Activated CD8-positive, alpha-beta memory T cell treated with anti-CD3 and anti-CD28 coated beads, Interleukin-2, amount 50 U/mL, for 24 hours (primary cell): ENCODE measurements at regions not wholly inside any gene's neighbourhood (a gene's known extent, or its start where the extent isn't known, plus 50 kb on each side); places are given as distances from the start of the nearest gene placed in this dataset.
"Not testable (repeated sequence)": the region's sequence is repeated elsewhere in the genome, so short reads cannot be mapped to it uniquely, and the experiment has no call there.

Experiments used
- DNase-seq: peaks from one replicate; pipeline ENCODE4 v3.0.0-alpha.2; 2020; ENCODE audit errors: extremely low read depth

- no peak for DNase-seq
Observed at GRCh38 chr5:52255308-52255707, 532.4 kb upstream of the ITGA1 start.

- DNase-seq: no peak
Observed at GRCh38 chr5:52262844-52263243, 524.9 kb upstream of the ITGA1 start.

- DNase-seq: no peak
Observed at GRCh38 chr5:52269401-52269800, 518.3 kb upstream of the ITGA1 start.

- no peak for DNase-seq
Observed at GRCh38 chr5:52269859-52270258, 517.9 kb upstream of the ITGA1 start.

- no peak for DNase-seq
Observed at GRCh38 chr5:52275639-52276038, 512.1 kb upstream of the ITGA1 start.

GRCh38 chr5:52277101-52277500, 510.6 kb upstream of the ITGA1 start:
- no peak for DNase-seq

- no peak for DNase-seq
Observed at GRCh38 chr5:52282647-52283046, 505.1 kb upstream of the ITGA1 start.

GRCh38 chr5:52283221-52283620, 504.5 kb upstream of the ITGA1 start:
- DNase-seq: no peak

- DNase-seq: no peak
Observed at GRCh38 chr5:52300703-52301372, 486.9 kb upstream of the ITGA1 start.

GRCh38 chr5:52304816-52305215, 482.9 kb upstream of the ITGA1 start:
- not testable (repeated sequence) for DNase-seq

GRCh38 chr5:52328220-52328806, 459.4 kb upstream of the ITGA1 start:
- no peak for DNase-seq

GRCh38 chr5:52331725-52332124, 456.0 kb upstream of the ITGA1 start:
- no peak for DNase-seq

- DNase-seq: no peak
Observed at GRCh38 chr5:52334367-52334766, 453.3 kb upstream of the ITGA1 start.

GRCh38 chr5:52339285-52339684, 448.4 kb upstream of the ITGA1 start:
- no peak for DNase-seq

GRCh38 chr5:52342361-52342760, 445.4 kb upstream of the ITGA1 start:
- DNase-seq: no peak

- DNase-seq: no peak
Observed at GRCh38 chr5:52356311-52356918, 431.3 kb upstream of the ITGA1 start.

GRCh38 chr5:52359261-52359660, 428.5 kb upstream of the ITGA1 start:
- no peak for DNase-seq

GRCh38 chr5:52360985-52361384, 426.7 kb upstream of the ITGA1 start:
- no peak for DNase-seq

- DNase-seq: no peak
Observed at GRCh38 chr5:52374286-52374685, 413.4 kb upstream of the ITGA1 start.

GRCh38 chr5:52375969-52376368, 411.7 kb upstream of the ITGA1 start:
- DNase-seq: no peak

- no peak for DNase-seq
Observed at GRCh38 chr5:52376592-52376991, 411.1 kb upstream of the ITGA1 start.

- DNase-seq: no peak
Observed at GRCh38 chr5:52378237-52378636, 409.5 kb upstream of the ITGA1 start.

- no peak for DNase-seq
Observed at GRCh38 chr5:52388349-52388748, 399.4 kb upstream of the ITGA1 start.
